GM13977 (cell line): ENCODE measurements at regions not wholly inside any gene's neighbourhood (a gene's known extent, or its start where the extent isn't known, plus 50 kb on each side); places are given as distances from the start of the nearest gene placed in this dataset.
"Not testable (repeated sequence)": the region's sequence is repeated elsewhere in the genome, so short reads cannot be mapped to it uniquely, and the experiment has no call there.

Experiments used
- DNase-seq: peaks from one replicate; pipeline ENCODE4 v3.0.0; 2012; ENCODE audit warnings: low spot score
- CTCF ChIP-seq: IDR thresholded peaks from 2 replicates; pipeline ENCODE4 v1.5.1; 2012; ENCODE audit warnings: mild to moderate bottlenecking, control low read depth; ENCODE audit not compliant: insufficient read depth; ENCODE audit errors: extremely low read depth, missing control alignments
- in situ Hi-C: fragments of 300-500 bp; cut with MboI; formaldehyde crosslinking; loops from one replicate; pipeline ENCODE4 v1.12.0; 2022; ENCODE audit warnings: low sequenced_read_pairs, low pct_unique_long_range_greater_than_20kb, mixed read lengths, inconsistent platforms; ENCODE audit not compliant: unreplicated experiment

GRCh38 chr22:48070083-48070482, 1307.6 kb downstream of the TBC1D22A start:
- in situ Hi-C loops = no loop called here
- TF ChIP-seq CTCF = no peak
- DNase-seq = no peak

GRCh38 chr22:48069256-48069655, 1306.8 kb downstream of the TBC1D22A start:
- in situ Hi-C loops = no loop called here
- no peak for DNase-seq
- TF ChIP-seq CTCF = no peak

GRCh38 chr22:48068323-48068885, 1306.0 kb downstream of the TBC1D22A start:
- no peak for DNase-seq
- in situ Hi-C loops = no loop called here
- no peak for TF ChIP-seq CTCF

GRCh38 chr22:48065892-48066291, 1303.4 kb downstream of the TBC1D22A start:
- DNase-seq = no peak
- in situ Hi-C loops = no loop called here
- TF ChIP-seq CTCF = no peak

GRCh38 chr22:48061726-48062125, 1299.3 kb downstream of the TBC1D22A start:
- no peak for TF ChIP-seq CTCF
- DNase-seq = no peak
- in situ Hi-C loops = no loop called here

- in situ Hi-C loops = no loop called here
- TF ChIP-seq CTCF = no peak
- DNase-seq = no peak
Observed at GRCh38 chr22:48060266-48060665, 1297.8 kb downstream of the TBC1D22A start.

- in situ Hi-C loops, DNase-seq: not testable (repeated sequence)
Observed at GRCh38 chr22:48059521-48059920, 1297.1 kb downstream of the TBC1D22A start.
